NCI-H146 (cell line): ENCODE measurements at regions not wholly inside any gene's neighbourhood (a gene's known extent, or its start where the extent isn't known, plus 50 kb on each side); places are given as distances from the start of the nearest gene placed in this dataset.

Experiments used
- DNase-seq: peaks from one replicate; lab custom pipeline; 2025; lab: John Stamatoyannopoulos, UW

- DNase-seq = no peak
These were observed 569.8 kb downstream of the RPS29 start for GRCh38 chr14:49016381-49016780.

GRCh38 chr14:49014476-49014875 lies 571.7 kb downstream of the RPS29 start:
- no peak for DNase-seq

GRCh38 chr14:49008363-49008762 lies 577.8 kb downstream of the RPS29 start:
- DNase-seq = no peak

- no peak for DNase-seq
These were observed 595.0 kb downstream of the RPS29 start for GRCh38 chr14:48991141-48991540.

GRCh38 chr14:48983351-48983888 lies 602.8 kb downstream of the RPS29 start:
- DNase-seq = no peak

- no peak for DNase-seq
These were observed 611.2 kb downstream of the RPS29 start for GRCh38 chr14:48974994-48975393.

- no peak for DNase-seq
These were observed 613.0 kb downstream of the RPS29 start for GRCh38 chr14:48973151-48973550.

GRCh38 chr14:48970943-48971342 lies 615.2 kb downstream of the RPS29 start:
- no peak for DNase-seq

GRCh38 chr14:48967419-48967818 lies 618.8 kb downstream of the RPS29 start:
- no peak for DNase-seq

GRCh38 chr14:48963231-48963790 lies 622.9 kb downstream of the RPS29 start:
- no peak for DNase-seq

- DNase-seq = no peak
These were observed 628.7 kb downstream of the RPS29 start for GRCh38 chr14:48957486-48957885.

- no peak for DNase-seq
These were observed 630.3 kb downstream of the RPS29 start for GRCh38 chr14:48955857-48956256.

- no peak for DNase-seq
These were observed 631.7 kb downstream of the RPS29 start for GRCh38 chr14:48954446-48954845.

GRCh38 chr14:48944809-48945208 lies 641.4 kb downstream of the RPS29 start:
- no peak for DNase-seq

GRCh38 chr14:48943913-48944312 lies 642.3 kb downstream of the RPS29 start:
- DNase-seq = no peak

GRCh38 chr14:48937541-48938195 lies 648.5 kb downstream of the RPS29 start:
- no peak for DNase-seq

- no peak for DNase-seq
These were observed 649.3 kb downstream of the RPS29 start for GRCh38 chr14:48936849-48937248.

GRCh38 chr14:48936362-48936761 lies 649.8 kb downstream of the RPS29 start:
- no peak for DNase-seq

GRCh38 chr14:48925184-48925583 lies 661.0 kb downstream of the RPS29 start:
- DNase-seq = no peak

- no peak for DNase-seq
These were observed 671.3 kb downstream of the RPS29 start for GRCh38 chr14:48914921-48915320.

GRCh38 chr14:48914382-48914781 lies 671.8 kb downstream of the RPS29 start:
- no peak for DNase-seq

- DNase-seq = no peak
These were observed 685.6 kb downstream of the RPS29 start for GRCh38 chr14:48900565-48900964.

- no peak for DNase-seq
These were observed 695.8 kb downstream of the RPS29 start for GRCh38 chr14:48890333-48890732.

- no peak for DNase-seq
These were observed 709.3 kb downstream of the RPS29 start for GRCh38 chr14:48876806-48877340.
